HG03354 (cell line): ENCODE measurements at regions not wholly inside any gene's neighbourhood (a gene's known extent, or its start where the extent isn't known, plus 50 kb on each side); places are given as distances from the start of the nearest gene placed in this dataset.

Experiments used
- ATAC-seq: cut with Tn5 transposase; IDR thresholded peaks from one replicate; pipeline ENCODE4 v1.9.1; 2021; ENCODE audit warnings: mild to moderate bottlenecking; ENCODE audit not compliant: unreplicated experiment, poor library complexity, severe bottlenecking

DNA sequence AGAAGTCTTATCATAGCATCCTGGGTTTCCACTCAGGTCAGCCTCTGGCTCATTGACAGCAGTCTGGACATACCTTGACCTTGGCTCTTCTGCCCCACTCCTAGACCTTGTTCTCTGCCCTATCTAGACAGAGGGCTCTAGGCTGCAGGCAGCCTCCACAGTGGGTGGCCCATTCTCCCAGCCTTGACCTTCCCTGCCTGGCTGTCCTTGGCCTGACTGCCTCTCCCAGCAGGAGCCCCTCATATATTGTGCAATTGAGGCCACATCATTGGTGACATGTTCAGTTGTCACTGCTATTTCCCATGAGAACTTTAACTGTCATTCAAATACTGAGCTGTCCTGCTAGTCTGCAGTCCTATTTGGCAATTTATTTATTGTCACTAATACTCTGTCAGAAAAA, 503.4 kb downstream of the PLXNA4 start:
- ATAC-seq = no peak

GRCh38 chr7:132072165-132072564, 504.1 kb downstream of the PLXNA4 start:
- no peak for ATAC-seq

- no peak for ATAC-seq
Observed at GRCh38 chr7:132069306-132069705, 507.0 kb downstream of the PLXNA4 start.

- ATAC-seq = no peak
Observed at GRCh38 chr7:132066761-132067171, 509.5 kb downstream of the PLXNA4 start.

DNA sequence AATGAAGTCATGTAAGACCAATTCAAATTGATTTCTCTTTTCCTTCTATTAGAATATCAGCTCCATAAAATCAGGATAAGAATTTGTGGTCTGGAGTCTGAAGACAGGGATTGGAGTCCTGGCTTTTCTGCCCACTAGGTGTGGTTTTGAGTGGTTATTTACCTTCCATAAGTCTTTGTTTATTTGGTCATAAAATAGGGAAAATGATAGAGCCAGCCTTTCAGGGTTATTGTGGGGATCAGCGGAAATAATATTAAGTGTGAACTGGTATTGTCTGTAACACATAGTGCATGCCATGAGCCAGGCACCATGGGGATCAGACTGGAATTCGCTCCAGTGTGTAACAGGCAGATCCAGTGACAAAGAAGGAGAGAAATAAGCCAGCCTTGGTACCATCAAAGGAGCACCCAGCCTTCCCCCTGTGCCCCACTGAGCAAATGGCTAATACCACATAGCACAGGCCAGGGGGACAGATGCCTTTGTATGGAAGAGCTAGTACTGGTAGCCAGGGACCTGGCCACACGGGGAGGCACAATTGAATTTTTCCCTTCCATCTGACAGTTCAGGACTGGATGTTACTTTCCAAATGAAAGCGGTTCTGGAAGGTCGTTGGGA, 509.7 kb upstream of the PODXL start:
- ATAC-seq = no peak

DNA sequence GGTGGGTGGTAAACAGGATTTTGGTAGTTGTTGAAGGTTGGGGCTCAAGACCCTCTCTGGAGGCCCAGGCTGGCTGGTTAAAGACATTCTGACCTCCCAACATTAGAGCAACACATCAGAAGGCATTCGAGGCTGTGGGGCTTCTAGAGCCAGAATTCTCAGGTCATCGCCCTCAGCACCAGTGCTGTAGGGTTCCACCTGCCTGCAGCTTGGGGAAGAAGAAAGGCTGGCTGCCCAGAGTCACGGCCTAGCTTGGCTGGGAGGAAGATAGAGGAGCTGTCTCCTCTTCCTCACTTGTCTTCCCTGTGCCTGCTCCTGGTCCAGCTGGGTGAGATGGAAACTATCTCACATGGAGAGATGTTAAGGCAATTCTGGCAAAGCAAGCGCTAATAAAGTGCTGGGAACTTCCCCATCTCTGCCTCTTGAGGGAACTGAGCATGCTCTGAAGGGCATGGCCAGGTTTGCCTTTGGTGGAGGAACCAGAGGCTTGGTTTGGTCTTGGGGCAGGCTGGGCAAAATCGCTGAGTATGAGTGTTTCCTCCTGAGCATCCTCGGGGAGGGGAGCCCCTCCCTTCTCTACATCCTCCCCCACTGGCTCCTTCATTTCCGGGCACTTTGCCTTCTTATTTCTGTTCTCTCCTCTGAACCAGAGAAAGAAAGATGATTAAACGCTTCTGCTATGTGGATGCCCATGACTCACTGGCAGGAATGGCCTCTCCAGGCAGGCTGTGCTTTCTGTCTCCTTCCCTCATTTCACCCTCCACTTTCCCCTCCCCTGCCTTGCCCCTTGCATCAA, 509.0 kb upstream of the PODXL start:
- no peak for ATAC-seq

GRCh38 chr7:132063800-132064199, 507.4 kb upstream of the PODXL start:
- ATAC-seq = no peak

DNA sequence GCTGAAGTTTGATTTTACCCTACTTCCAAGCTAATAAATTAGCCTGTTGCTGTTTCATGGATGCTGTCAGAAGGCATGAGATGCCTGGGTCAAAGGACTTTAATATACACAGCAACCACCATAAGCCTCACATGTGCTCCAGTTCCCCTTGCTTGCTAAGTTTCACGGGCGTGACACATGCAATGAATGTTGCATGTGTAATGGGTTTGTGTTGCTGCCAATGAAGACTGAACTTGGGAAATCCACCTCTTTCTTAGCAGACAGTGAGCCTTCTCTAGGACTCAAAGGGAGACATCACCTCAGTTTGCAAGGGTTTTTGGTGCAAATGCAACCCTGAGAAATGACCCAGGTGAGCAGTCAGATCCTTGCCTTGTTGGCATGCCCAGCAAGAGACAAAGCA, 505.5 kb upstream of the PODXL start:
- no peak for ATAC-seq

DNA sequence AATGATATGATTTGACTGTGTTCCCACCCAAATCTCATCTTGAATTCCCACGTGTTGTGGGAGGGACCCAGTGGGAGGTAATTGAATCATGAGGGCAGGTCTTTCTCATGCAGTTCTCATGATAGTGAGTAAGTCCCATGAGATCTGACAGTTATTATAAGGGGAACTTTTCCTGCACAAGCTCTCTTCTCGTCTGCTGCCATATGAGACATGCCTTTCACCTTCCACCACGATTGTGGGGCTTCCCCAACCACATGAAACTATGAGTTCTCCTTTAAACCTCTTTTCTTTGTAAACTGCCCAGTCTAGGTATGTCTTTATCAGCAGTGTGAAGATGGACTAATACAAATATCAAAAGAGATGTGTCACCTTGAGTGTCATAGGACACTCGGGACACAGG, 502.7 kb upstream of the PODXL start:
- no peak for ATAC-seq

DNA sequence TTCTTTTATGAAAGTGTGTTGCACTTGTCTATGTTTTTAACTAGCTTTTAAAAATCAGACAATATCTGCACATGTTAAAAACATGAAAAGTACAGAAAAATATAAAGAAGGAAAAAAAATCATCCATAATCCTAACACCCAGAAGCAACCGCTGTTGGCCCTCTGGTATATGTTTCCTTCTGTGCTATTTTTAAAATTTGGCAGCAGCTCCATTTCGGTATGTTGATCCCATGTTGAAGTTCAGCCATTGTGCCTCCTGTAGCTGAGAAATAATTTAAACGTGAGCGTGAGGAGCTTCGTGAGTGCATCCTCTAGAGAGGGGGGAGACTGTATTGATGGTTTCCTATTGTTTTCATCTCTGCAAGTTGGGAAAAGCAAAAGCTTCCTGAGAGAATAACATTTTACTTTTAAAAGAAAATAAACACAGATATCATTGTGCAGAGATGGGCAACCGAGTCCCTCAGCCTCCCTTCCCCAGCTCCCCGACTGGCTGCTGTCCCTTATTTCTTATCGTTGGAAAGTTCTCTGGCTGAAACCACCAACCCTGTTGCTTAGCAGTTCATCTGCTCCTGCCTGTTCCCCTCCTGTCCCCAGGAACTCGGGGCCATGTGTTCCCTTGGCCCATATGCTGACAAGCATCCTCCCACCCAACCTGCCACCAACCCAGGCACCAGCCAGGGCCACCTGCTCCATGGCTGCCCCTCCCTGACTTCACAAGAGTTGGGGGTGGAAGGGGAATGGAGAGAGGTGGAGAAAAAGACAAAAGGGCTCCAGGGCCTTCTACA, 499.1 kb upstream of the PODXL start:
- no peak for ATAC-seq

DNA sequence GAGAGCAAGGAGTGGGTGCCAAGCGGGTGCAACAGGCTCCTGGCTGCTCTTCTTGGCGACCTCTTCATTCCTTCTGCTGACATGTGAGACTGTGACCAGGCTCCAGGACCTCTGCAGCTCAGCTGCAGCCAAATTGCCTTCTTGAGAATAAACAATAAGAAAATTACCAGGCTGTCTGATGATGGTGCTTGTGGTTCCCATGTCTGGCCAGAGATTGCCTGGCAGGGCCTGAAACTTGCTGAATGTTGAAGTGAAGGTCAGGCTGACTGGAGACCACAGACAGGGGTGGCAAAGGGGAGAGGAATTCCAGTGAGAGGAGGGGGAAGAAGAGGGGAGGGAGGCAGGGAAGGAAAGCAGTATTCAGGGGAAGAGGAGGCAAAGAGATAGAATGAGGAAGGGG, 497.4 kb upstream of the PODXL start:
- no peak for ATAC-seq

- no peak for ATAC-seq
Observed at GRCh38 chr7:132051311-132051710, 494.9 kb upstream of the PODXL start.

DNA sequence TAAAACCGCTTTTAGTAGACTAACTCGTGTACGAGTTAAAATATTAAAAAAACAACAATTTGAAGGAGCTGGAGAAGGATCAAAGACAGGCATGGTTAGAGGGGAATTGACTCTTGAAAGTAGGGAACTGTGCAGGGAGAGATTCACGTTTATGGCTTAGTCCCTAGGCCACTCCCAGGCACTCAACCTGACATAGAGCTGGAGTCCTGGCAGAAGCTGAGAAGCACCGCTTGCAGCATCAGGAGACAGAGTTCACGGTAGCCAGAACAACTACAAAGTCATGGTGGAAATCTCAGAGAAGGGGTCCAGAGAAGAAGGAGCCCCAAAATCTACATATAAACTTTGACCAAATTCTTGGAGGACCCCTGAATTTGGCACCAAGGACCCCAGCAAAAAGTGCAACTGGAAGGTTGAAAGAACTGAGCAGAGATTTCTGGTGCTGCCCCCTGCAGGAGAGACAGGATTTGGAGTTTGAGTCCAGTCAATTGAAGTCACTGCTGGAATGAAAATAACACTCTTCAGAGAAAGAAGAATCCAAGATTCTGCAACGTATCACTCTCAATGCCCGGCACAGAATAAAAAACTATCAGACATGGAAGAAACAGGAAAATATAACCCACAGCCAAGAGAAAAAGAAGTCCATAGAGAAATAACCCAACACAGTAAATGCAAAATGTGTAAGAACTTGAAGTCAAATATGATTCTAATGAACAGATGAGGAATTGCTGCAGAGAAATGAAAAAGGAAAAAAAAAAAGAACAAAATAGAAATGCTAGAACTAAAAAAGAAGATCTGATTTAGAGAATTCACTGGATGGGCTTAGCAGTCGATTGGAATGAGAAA, 493.3 kb upstream of the PODXL start:
- ATAC-seq = no peak

GRCh38 chr7:132045481-132045980, 489.1 kb upstream of the PODXL start:
- ATAC-seq = no peak

GRCh38 chr7:132045002-132045401, 488.6 kb upstream of the PODXL start:
- ATAC-seq = no peak

DNA sequence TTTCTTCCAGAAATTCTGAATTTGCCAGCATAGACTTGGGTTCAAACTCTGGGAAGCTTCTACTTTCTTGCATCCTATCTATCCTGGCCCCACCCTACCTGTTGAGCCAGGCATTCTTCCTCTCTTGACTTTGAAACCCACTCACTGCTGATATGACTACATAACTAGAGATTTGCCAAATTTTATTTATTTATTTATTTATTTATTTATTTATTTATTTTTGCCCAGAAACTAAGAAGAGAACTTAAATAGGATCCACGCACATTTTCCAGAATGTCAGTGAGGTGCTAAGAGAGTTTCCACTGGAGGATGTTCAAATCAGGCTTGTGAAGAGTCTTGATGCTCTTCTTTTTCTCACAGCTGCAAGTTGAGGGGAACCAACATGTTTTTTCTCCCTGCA, 487.8 kb upstream of the PODXL start:
- ATAC-seq = no peak

DNA sequence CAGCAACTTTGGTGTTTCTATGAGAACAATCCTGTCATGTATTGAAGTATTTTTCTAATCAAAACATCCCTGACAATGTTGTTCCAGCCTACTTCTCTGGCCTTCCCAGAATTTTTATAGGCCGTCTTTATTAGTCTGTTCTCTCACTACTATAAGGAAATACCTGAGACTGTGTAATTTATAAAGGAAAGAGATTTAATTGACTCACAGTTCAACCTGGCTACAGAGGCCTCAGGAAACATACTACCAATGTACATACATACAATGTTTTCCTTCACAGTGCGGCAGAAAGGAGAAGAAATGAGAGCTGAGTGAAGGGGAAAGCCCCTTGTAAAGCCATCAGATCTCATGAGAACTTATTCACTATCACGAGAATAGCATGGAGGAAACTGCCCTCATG, 484.7 kb upstream of the PODXL start:
- no peak for ATAC-seq

DNA sequence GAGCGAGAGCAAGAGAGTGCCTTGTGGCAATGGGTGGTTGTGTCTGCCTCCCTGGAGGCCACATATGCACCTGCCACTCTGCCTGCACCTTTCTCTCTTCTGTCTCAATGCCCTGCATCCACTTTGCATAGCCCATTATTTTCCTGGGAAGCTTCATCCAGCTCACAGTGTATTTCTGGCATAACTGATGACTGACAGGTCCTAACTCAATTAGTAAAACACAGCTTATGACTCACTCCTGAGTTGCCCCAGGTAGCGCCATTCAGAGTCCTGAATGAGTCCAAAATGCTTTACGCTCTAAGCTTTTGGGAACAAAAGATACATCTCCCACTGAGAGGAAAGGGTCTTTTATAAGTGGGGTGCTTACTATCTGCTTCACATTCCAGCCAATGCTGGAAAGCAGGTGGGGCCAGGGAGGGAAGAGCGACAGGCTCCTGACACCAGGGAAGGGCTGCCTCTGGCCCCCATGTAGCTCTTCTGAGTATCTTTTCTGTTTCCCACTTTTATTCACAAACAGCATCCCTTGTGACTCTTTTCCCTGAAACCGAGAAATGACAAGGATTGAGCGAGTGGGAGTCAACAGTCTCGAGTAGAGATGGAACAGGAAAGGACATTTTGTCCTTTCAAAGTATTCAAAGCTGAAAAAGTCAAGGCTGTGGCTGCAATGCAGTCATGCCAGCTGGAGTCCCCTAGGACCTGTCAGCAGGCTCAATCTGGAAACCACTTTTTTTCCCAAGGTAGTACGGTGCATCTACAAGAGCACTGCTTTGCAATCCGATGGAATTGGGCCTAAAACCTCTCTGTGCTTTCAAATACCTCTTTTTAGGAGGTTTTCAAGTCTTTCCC, 479.3 kb upstream of the PODXL start:
- no peak for ATAC-seq
